HG02759 (cell line): ENCODE measurements at regions not wholly inside any gene's neighbourhood (a gene's known extent, or its start where the extent isn't known, plus 50 kb on each side); places are given as distances from the start of the nearest gene placed in this dataset.
"Not testable (repeated sequence)": the region's sequence is repeated elsewhere in the genome, so short reads cannot be mapped to it uniquely, and the experiment has no call there.

Experiments
- ATAC-seq: cut with Tn5 transposase; IDR thresholded peaks from one replicate; pipeline ENCODE4 v1.9.1; 2021; ENCODE audit warnings: mild to moderate bottlenecking, moderate library complexity; ENCODE audit not compliant: unreplicated experiment

GRCh38 chr5:117405197-117405596, 830.6 kb upstream of the SEMA6A start:
- ATAC-seq, result no peak

GRCh38 chr5:117394506-117395157, 820.0 kb upstream of the SEMA6A start:
- ATAC-seq, result no peak

GRCh38 chr5:117393125-117393524, 818.5 kb upstream of the SEMA6A start:
- no peak for ATAC-seq

DNA sequence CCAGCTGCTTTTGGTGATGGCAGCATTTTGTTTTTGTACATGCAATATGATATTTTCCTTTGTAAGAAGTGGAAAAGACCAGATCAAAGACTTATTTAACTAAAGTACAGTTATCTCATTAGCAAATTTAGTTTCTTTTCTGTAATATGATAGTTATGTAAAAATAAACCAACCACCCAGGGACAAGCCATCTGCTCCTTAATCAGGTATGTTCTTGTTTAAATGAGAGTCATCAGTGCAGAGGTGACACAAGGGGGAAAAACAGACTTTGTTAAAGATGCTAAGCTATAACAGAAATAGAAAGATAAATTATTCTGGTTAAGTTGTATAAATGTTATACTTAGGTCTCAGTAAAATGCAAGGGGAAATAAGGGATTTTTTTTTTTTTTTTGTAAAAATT, 805.7 kb upstream of the SEMA6A start:
- no peak for ATAC-seq

- ATAC-seq, result no peak
These were observed 804.9 kb upstream of the SEMA6A start for GRCh38 chr5:117379521-117379920.

DNA sequence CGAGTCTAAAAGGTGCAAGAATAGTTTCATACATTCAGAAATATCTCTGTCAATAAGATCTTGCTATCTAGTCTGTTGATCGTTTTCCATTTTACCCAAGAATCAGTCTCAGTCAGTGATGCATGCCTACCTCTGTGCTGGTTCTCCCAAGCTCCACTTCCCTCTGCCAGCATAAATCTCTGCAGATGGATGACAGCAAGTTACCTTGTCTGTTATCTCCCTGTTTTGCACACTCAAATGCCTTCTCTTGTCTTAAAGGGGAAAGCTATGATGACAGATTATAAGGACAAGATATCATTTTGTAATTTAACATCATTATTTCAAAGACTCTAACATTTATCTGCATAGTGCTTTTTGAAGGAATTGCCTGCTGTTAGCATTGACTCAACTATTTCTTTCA, 802.1 kb upstream of the SEMA6A start:
- ATAC-seq, result no peak

DNA sequence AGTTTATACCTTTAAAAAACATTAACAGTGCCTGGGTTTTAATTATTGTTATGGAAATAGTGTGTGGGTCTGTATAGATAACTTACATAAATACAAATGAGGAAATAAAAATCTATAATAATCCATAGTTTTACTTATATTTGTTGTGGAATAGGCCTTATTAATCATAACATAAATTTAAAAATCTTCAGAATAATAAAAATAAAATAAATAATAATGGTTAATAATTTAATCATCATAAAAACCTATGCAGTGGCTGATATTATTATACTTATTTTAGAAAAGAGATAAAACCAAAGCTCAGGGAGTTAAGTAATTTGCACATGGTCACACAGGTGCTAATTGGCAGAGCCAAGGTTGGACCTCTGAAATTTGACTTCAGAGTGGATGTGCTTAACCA, 785.3 kb upstream of the SEMA6A start:
- no peak for ATAC-seq

DNA sequence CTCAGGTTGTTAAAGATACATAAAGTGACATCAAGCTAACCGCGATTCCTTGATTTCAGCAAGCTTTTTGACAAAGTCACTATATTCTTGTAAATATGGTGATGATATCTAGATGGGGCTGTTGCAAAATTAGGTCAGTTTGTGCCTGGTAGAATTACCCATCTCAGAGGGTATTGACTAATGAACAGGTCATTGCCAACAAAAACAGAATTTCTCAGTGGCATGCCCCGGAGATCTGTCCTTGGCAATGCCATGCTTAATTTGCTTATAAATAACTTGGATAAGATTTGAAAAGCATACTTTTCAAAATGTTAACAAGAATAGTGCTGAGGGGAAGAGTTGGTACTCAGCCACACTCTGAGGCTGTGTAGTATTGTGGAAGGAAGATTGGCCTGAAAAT, 783.3 kb upstream of the SEMA6A start:
- ATAC-seq, result no peak

DNA sequence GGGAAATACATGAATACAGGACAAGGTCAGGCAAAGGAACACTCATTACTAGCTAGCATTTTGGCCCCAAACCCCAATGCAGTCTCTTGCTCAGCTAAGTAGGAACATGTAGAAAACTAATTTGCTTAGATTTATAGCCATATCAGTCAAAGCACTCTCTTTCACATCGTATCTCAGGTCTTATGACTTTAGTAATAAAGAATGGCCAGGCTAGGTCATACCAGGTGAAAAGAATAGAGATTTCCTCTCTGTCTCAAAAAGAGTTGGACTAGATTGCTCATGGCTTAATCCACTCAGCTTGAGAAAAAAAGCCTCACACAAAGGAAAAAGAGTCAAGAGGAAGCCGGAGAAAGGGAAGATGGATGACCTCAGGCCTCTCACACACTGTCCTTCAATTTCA, 772.7 kb upstream of the SEMA6A start:
- no peak for ATAC-seq

DNA sequence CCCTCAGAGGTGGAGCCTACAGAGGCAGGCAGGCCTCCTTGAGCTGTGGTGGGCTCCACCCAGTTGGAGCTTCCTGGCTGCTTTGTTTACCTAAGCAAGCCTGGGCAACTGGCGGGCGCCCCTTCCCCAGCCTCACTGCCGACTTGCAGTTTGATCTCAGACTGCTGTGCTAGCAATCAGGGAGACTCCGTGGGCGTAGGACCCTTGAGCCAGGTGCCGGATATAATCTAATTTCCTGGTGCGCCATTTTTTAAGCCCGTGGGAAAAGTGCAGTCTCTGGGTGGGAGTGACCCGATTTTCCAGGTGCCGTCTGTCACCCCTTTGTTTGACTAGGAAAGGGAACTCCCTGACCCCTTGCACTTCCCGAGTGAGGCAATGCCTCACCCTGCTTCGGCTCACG, 769.1 kb upstream of the SEMA6A start:
- ATAC-seq, result not testable (repeated sequence)

DNA sequence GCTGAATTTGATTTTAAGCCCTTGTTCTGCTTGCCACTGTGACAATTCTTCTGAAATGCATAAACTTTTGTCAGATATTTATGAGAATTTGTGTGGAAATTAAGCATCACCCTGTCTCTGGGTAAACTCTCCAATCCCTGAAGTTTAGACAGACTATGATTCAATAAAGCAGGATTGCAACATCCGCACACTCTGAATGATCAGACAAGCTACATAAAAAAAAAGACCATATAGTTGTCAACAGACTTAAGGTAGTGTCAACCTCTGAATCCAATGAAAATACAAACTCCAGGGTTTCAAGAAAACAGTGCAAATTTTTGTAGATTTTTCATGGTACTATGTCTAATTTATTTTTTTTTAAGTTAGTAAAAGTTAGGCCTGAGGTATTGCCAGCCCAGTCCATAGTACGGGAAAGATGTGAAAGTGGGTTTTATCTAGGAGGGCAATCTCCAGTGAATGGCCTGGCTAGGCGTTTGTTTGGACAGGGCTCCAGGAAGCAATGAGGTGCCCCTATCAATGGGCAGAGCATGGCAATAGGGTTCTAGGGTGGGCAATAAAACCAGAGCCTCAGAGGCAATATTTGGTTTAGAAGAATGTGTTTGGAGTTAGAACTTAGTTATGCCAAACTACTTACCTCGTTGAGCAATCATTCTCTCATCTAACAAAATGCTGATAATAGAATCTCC, 762.6 kb upstream of the SEMA6A start:
- ATAC-seq, result no peak

DNA sequence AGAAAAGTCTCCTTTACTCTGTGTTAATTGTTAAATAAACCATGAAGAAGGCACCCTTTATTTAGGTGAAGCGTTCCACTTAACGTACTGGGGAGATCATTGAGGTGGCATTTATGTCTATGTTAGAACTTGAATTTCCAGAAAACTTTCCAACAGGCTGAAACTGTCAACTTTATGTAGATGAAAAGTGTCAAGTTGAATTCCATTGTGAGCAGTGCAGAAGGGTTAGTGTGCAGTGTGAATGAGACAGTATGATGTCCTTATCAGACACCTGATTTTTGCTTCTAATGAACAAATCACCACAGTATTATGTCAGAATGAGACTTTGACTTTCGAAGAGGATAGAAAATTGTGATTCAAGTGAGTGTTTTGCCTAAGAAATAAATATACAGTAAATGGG, 761.6 kb upstream of the SEMA6A start:
- no peak for ATAC-seq

GRCh38 chr5:117333011-117333410, 758.4 kb upstream of the SEMA6A start:
- ATAC-seq, result no peak

DNA sequence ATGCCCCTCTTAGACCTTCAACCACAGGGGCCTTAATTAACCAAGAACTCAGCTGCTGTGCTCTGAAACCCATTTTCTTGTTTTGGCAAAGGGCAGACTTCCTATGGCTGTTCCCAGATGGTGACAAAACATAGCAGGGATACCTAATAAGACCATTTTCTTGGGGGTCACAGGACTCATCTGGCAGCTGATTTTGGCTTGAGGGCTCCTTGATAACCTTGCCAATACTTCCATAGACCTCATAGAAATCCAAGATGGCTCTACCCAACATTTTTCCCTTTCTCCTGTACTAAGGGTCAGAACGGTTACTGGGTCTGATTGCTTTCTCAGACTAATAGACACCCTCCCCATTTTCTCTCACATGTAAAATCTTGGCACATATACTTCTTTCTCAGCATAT, 757.7 kb upstream of the SEMA6A start:
- no peak for ATAC-seq

GRCh38 chr5:117327511-117327910, 752.9 kb upstream of the SEMA6A start:
- no peak for ATAC-seq

DNA sequence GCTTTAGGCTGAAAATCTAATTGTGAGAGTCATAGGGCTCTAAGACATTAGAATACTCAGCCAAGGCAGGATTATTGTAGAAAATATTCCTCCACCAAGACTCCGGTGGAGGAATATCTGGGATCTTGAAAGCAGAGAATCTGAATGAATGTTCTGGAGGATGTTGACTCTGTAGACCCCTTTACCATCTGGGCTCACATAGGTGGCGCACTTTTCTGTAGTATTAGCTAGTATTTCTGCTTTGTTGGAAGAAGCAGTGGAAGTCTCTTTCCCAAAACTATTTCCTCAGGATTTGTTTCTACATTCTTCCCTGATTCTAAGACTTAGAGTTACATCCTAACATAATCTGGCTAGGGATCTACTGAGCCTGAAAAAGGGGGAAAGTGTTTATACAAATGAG, 752.4 kb upstream of the SEMA6A start:
- ATAC-seq, result no peak

- no peak for ATAC-seq
These were observed 743.9 kb upstream of the SEMA6A start for GRCh38 chr5:117318528-117318927.

DNA sequence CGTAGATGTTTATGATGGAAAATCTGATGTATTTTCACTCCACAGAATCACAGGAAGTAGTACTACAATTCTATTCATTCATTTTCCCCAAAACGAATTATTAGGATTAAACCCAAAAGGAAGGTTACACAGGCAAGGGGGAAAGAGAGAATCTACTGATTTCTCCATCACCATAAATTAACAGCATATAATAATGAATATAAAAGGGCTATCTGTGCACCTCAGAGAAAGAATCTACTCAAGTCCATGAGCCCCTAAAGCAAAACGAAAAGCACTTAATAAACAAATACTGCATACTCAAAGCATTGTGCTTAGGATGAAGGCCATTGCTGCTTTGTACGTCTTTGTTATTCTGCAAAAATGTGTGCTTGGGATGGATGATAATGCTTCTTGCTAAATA, 740.5 kb upstream of the SEMA6A start:
- no peak for ATAC-seq

DNA sequence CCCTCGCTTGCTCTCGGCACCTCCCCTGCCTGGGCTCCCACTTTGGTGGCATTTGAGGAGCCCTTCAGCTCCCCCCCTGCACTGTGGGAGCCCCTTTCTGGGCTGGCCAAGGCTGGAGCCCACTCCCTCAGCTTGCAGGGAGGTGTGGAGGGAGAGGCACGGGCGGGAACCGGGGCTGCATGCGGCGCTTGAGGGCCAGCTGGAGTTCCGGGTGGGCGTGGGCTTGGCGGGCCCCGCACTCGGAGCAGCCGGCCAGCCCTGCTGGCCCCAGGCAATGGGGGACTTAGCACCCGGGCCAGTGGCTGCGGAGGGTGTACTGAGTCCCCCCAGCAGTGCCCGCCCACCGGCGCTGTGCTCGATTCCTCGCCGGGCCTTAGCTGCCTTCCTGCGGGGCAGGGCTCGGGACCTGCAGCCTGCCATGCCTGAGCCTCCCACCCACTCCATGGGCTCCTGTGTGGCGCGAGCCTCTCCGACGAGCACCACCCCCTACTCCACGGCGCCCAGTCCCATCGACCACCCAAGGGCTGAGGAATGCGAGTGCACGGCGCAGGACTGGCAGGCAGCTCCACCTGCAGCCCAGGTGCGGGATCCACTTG, 730.0 kb upstream of the SEMA6A start:
- not testable (repeated sequence) for ATAC-seq

GRCh38 chr5:117302949-117303348, 728.3 kb upstream of the SEMA6A start:
- ATAC-seq, result no peak

- ATAC-seq, result no peak
These were observed 727.9 kb upstream of the SEMA6A start for GRCh38 chr5:117302473-117302872.

GRCh38 chr5:117299936-117300328, 725.3 kb upstream of the SEMA6A start:
- no peak for ATAC-seq
